Muscle layer of duodenum (tissue), 2 donors: ENCODE measurements at regions not wholly inside any gene's neighbourhood (a gene's known extent, or its start where the extent isn't known, plus 50 kb on each side); places are given as distances from the start of the nearest gene placed in this dataset.

Experiments
- H3K27ac ChIP-seq: one replicate; pipeline ENCODE4 v1.7.0; 2013; ENCODE audit warnings: mild to moderate bottlenecking, low read length
- H3K27me3 ChIP-seq: one replicate; pipeline ENCODE4 v1.7.0; 2013; ENCODE audit warnings: low read depth, mild to moderate bottlenecking, control low read depth, low read length
- H3K36me3 ChIP-seq, 2 donors: one replicate each; pipeline ENCODE4 v1.7.0; 2013; ENCODE audit warnings: low read length in 2 of 2, control low read depth in 1 of 2, mild to moderate bottlenecking in 1 of 2; ENCODE audit not compliant: insufficient read depth in 2 of 2, control insufficient read depth in 1 of 2
- H3K4me1 ChIP-seq, 2 donors: one replicate each; pipeline ENCODE4 v1.7.0; 2013; ENCODE audit warnings: low read length in 2 of 2, mild to moderate bottlenecking in 2 of 2, control low read depth in 1 of 2, moderate library complexity in 1 of 2; ENCODE audit not compliant: insufficient read depth in 2 of 2, control insufficient read depth in 1 of 2
- H3K4me3 ChIP-seq, 2 donors: one replicate each; pipeline ENCODE4 v1.7.0; 2013; ENCODE audit warnings: low read length in 2 of 2, low read depth in 1 of 2, mild to moderate bottlenecking in 1 of 2
- H3K9me3 ChIP-seq, 2 donors: one replicate each; pipeline ENCODE4 v1.7.0; 2013; ENCODE audit warnings: low read length in 2 of 2, control low read depth in 1 of 2, mild to moderate bottlenecking in 1 of 2; ENCODE audit not compliant: control insufficient read depth in 1 of 2
- donor health status: healthy.

DNA sequence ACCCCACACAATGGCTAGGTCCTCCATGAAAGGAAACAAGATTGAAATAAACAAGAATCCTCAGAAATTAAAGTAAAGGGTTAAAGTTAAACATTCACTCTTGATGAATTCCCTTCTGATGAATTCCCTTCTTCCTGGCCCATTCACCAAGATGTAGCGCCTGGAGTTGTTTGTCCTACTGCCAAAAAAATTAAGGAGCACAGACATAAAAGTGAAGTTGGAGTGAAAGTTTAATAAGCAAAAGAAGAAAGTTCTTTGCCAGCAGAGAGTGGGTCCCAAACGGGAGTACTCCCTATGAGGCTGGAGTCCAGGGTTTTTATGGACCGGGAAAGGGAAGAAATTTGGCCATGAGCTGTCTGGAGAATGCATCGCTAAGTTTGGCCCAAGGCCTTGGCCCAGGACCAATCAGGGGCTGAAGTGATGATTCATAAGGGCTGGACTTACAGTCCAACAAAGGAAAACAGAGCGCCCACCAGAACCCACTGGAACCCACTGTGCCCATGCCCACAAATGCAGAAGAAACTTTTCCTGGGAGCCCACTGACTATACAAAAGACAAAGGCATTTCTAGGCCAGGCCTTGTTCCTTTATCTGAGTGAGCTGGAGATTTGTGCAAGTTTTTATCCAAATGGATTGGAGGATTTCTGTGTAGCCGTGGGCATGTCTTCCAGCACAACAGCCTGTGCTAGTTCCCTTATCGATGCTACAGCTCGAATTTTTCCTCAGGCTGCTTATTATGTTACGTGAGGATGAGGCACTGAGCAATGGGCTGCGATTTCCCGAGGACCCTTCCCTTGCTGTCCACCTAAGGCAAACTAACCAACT, 1561.6 kb downstream of the OTOL1 start:
- no peaks in the 10 kb centered on the region for H3K36me3 ChIP-seq
- no peaks in the 10 kb centered on the region for H3K4me1 ChIP-seq
- no peaks in the 10 kb centered on the region for H3K9me3 ChIP-seq
- H3K27ac ChIP-seq, result no peak overlapping the region
- no peaks in the 10 kb centered on the region for H3K27me3 ChIP-seq
- H3K4me3 ChIP-seq, result no peak overlapping the region

DNA sequence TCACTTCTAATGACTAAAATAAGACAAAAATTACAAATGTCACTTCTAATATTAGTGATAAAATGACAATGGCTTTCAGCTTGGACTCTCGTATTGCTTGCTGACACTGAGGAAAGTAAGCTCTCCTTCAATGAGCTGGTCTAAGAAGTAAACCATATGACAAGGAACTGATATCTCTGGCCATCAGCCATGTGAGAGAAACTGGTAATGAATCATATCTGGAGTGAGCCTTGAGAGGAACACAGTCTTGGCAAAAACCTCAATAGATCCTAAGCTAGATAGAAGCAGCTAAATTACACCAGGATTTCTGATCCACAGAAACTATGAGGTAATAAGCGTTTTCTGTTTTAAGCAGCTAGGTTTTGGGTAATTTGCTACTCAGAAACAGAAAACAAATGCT, 1575.1 kb downstream of the OTOL1 start:
- peaks cover 0 to 4% of the 10 kb centered on the region in 2 donors for H3K4me1 ChIP-seq
- H3K27ac ChIP-seq, result no peak overlapping the region
- no peaks in the 10 kb centered on the region for H3K36me3 ChIP-seq

More for the DNA sequence above, 1575.1 kb downstream of the OTOL1 start:
- Histone ChIP-seq H3K9me3 (peaks cover 0 to 8% of the 10 kb centered on the region in 2 donors), H3K4me3 (no peak overlapping the region), H3K27me3 (no peaks in the 10 kb centered on the region)
